ENCODE measurements at regions not wholly inside any gene's neighbourhood (a gene's known extent, or its start where the extent isn't known, plus 50 kb on each side); places are given as distances from the start of the nearest gene placed in this dataset.

- no peaks in the 10 kb centered on the region for H3K4me1 ChIP-seq (ENCODE audit: control insufficient read depth, extremely low read depth, insufficient read depth, low read length)
- H2AFZ ChIP-seq (ENCODE audit: low read length), result no peak overlapping the region
- no peak for DNase-seq (ENCODE audit: low read depth in 2 of 2)
- no peaks in the 10 kb centered on the region for H4K20me1 ChIP-seq (ENCODE audit: control insufficient read depth, extremely low read depth, insufficient read depth, low read length)
- H3K36me3 ChIP-seq (ENCODE audit: control insufficient read depth, insufficient read depth, low read length), result no peaks in the 10 kb centered on the region
- H3K79me2 ChIP-seq (ENCODE audit: control insufficient read depth, insufficient read depth, low read length), result no peaks in the 10 kb centered on the region
- H3K27me3 ChIP-seq (ENCODE audit: control insufficient read depth, insufficient read depth, low read length), result no peaks in the 10 kb centered on the region
- no peak overlapping the region for H3K9ac ChIP-seq (ENCODE audit: insufficient read depth, low read length)
- H3K4me2 ChIP-seq (ENCODE audit: extremely low read depth, insufficient read depth, low read length), result no peak overlapping the region
- H3K9me3 ChIP-seq (ENCODE audit: control insufficient read depth, insufficient read depth, low read depth, low read length), result no peaks in the 10 kb centered on the region
- TF ChIP-seq CTCF (conservative IDR thresholded peaks at IDR 0.05 in 1 of 2, IDR thresholded peaks at IDR 0.05 in 1 of 2; ENCODE audit: low read depth in 1 of 2, low read length in 2 of 2) (no peak), EZH2 (IDR thresholded peaks at IDR 0.05; ENCODE audit: low read length, missing control alignments) (no peak)
- no peak overlapping the region for H3K27ac ChIP-seq (ENCODE audit: insufficient read depth, low read length)
- H3K4me3 ChIP-seq (replicated peaks in 1 of 4; ENCODE audit: control extremely low read depth in 1 of 4, insufficient read depth in 1 of 4, low read depth in 3 of 4, low read length in 4 of 4), result no peak overlapping the region
Observed at GRCh38 chr4:154067786-154068185, 278.9 kb upstream of the SFRP2 start.

GRCh38 chr4:154065368-154065767, 276.5 kb upstream of the SFRP2 start:
- Histone ChIP-seq H3K9me3 (ENCODE audit: control insufficient read depth, insufficient read depth, low read depth, low read length) (no peaks in the 10 kb centered on the region), H4K20me1 (ENCODE audit: control insufficient read depth, extremely low read depth, insufficient read depth, low read length) (no peaks in the 10 kb centered on the region), H2AFZ (ENCODE audit: low read length) (no peak overlapping the region), H3K4me1 (ENCODE audit: control insufficient read depth, extremely low read depth, insufficient read depth, low read length) (no peaks in the 10 kb centered on the region), H3K27me3 (ENCODE audit: control insufficient read depth, insufficient read depth, low read length) (no peaks in the 10 kb centered on the region), H3K4me3 (replicated peaks in 1 of 4; ENCODE audit: control extremely low read depth in 1 of 4, insufficient read depth in 1 of 4, low read depth in 3 of 4, low read length in 4 of 4) (no peak overlapping the region), H3K79me2 (ENCODE audit: control insufficient read depth, insufficient read depth, low read length) (no peaks in the 10 kb centered on the region), H3K36me3 (ENCODE audit: control insufficient read depth, insufficient read depth, low read length) (no peaks in the 10 kb centered on the region), H3K27ac (ENCODE audit: insufficient read depth, low read length) (no peak overlapping the region), H3K4me2 (ENCODE audit: extremely low read depth, insufficient read depth, low read length) (no peak overlapping the region), H3K9ac (ENCODE audit: insufficient read depth, low read length) (no peak overlapping the region)
- TF ChIP-seq CTCF (conservative IDR thresholded peaks at IDR 0.05 in 1 of 2, IDR thresholded peaks at IDR 0.05 in 1 of 2; ENCODE audit: low read depth in 1 of 2, low read length in 2 of 2) (no peak), EZH2 (IDR thresholded peaks at IDR 0.05; ENCODE audit: low read length, missing control alignments) (no peak)
- DNase-seq (ENCODE audit: low read depth in 2 of 2), result no peak

GRCh38 chr4:154064244-154064643, 275.4 kb upstream of the SFRP2 start:
- Histone ChIP-seq H3K36me3 (ENCODE audit: control insufficient read depth, insufficient read depth, low read length) (no peaks in the 10 kb centered on the region), H3K4me1 (ENCODE audit: control insufficient read depth, extremely low read depth, insufficient read depth, low read length) (no peaks in the 10 kb centered on the region), H2AFZ (ENCODE audit: low read length) (no peak overlapping the region), H3K4me3 (replicated peaks in 1 of 4; ENCODE audit: control extremely low read depth in 1 of 4, insufficient read depth in 1 of 4, low read depth in 3 of 4, low read length in 4 of 4) (no peak overlapping the region), H3K79me2 (ENCODE audit: control insufficient read depth, insufficient read depth, low read length) (no peaks in the 10 kb centered on the region), H3K9ac (ENCODE audit: insufficient read depth, low read length) (no peak overlapping the region), H4K20me1 (ENCODE audit: control insufficient read depth, extremely low read depth, insufficient read depth, low read length) (no peaks in the 10 kb centered on the region), H3K9me3 (ENCODE audit: control insufficient read depth, insufficient read depth, low read depth, low read length) (no peaks in the 10 kb centered on the region), H3K4me2 (ENCODE audit: extremely low read depth, insufficient read depth, low read length) (no peak overlapping the region), H3K27me3 (ENCODE audit: control insufficient read depth, insufficient read depth, low read length) (no peaks in the 10 kb centered on the region), H3K27ac (ENCODE audit: insufficient read depth, low read length) (no peak overlapping the region)
- DNase-seq (ENCODE audit: low read depth in 2 of 2), result no peak
- TF ChIP-seq EZH2 (IDR thresholded peaks at IDR 0.05; ENCODE audit: low read length, missing control alignments), result no peak
- no peak for TF ChIP-seq CTCF (conservative IDR thresholded peaks at IDR 0.05 in 1 of 2, IDR thresholded peaks at IDR 0.05 in 1 of 2; ENCODE audit: low read depth in 1 of 2, low read length in 2 of 2)
